Skeletal muscle tissue (tissue), 3 donors: ENCODE measurements at regions not wholly inside any gene's neighbourhood (a gene's known extent, or its start where the extent isn't known, plus 50 kb on each side); places are given as distances from the start of the nearest gene placed in this dataset.

Experiments
- H3K27ac ChIP-seq: one replicate; pipeline ENCODE4 v1.7.0; 2013; ENCODE audit warnings: mild to moderate bottlenecking, low read depth, low read length, inconsistent platforms
- H3K27me3 ChIP-seq, 3 donors: one replicate each; pipeline ENCODE4 v1.7.0; 2013; ENCODE audit warnings: low read length in 3 of 3; ENCODE audit not compliant: control insufficient read depth in 3 of 3, insufficient read depth in 3 of 3
- H3K36me3 ChIP-seq, 3 donors: one replicate each; pipeline ENCODE4 v1.7.0; 2013; ENCODE audit warnings: low read length in 3 of 3; ENCODE audit not compliant: control insufficient read depth in 3 of 3, insufficient read depth in 3 of 3
- H3K4me1 ChIP-seq, 3 donors: one replicate each; pipeline ENCODE4 v1.7.0; 2013; ENCODE audit warnings: low read length in 3 of 3, mild to moderate bottlenecking in 3 of 3; ENCODE audit not compliant: control insufficient read depth in 3 of 3, insufficient read depth in 3 of 3
- H3K4me3 ChIP-seq, 3 donors: one replicate each; pipeline ENCODE4 v1.7.0; 2013; ENCODE audit warnings: low read length in 3 of 3
- H3K9ac ChIP-seq, 3 donors: one replicate each; pipeline ENCODE4 v1.7.0; 2013; ENCODE audit warnings: low read length in 3 of 3, mild to moderate bottlenecking in 3 of 3, moderate library complexity in 2 of 3, low read depth in 1 of 3
- H3K9me3 ChIP-seq, 3 donors: one replicate each; pipeline ENCODE4 v1.7.0; 2013; ENCODE audit warnings: low read length in 3 of 3; ENCODE audit not compliant: control insufficient read depth in 3 of 3
- donor health status: Osteomylitis.

GRCh38 chr22:48842583-48842945, 985.1 kb downstream of the BRD1 start:
- no peak overlapping the region for H3K27ac ChIP-seq
- H3K36me3 ChIP-seq = no peaks in the 10 kb centered on the region
- H3K4me1 ChIP-seq = no peaks in the 10 kb centered on the region
- no peaks in the 10 kb centered on the region for H3K9me3 ChIP-seq
- H3K4me3 ChIP-seq = no peak overlapping the region
- H3K9ac ChIP-seq = no peak overlapping the region
- peaks cover 0 to 37% (median 10%) of the 10 kb centered on the region in 3 donors for H3K27me3 ChIP-seq

- peaks cover 0 to 4% (median 3%) of the 10 kb centered on the region in 3 donors for H3K9me3 ChIP-seq
- H3K4me1 ChIP-seq = no peaks in the 10 kb centered on the region
- no peak overlapping the region for H3K9ac ChIP-seq
- H3K27ac ChIP-seq = no peak overlapping the region
- no peaks in the 10 kb centered on the region for H3K36me3 ChIP-seq
- H3K4me3 ChIP-seq = no peak overlapping the region
- H3K27me3 ChIP-seq = peaks cover 0 to 37% (median 15%) of the 10 kb centered on the region in 3 donors
These were observed 985.6 kb downstream of the BRD1 start for GRCh38 chr22:48841881-48842582.

GRCh38 chr22:48840112-48840949, 987.3 kb downstream of the BRD1 start:
- Histone ChIP-seq H3K4me3 (no peak overlapping the region), H3K27ac (no peak overlapping the region), H3K27me3 (peaks cover 0 to 30% (median 19%) of the 10 kb centered on the region in 3 donors)

GRCh38 chr22:48838846-48839730, 988.6 kb downstream of the BRD1 start:
- Histone ChIP-seq H3K9ac (no peak overlapping the region), H3K27ac (no peak overlapping the region), H3K27me3 (peaks cover 0 to 20% (median 16%) of the 10 kb centered on the region in 3 donors), H3K36me3 (no peaks in the 10 kb centered on the region), H3K4me3 (no peak overlapping the region), H3K4me1 (no peaks in the 10 kb centered on the region), H3K9me3 (peaks cover 0 to 5% (median 4%) of the 10 kb centered on the region in 3 donors)

More at GRCh38 chr22:48840112-48840949, 987.3 kb downstream of the BRD1 start:
- Histone ChIP-seq H3K4me1 (no peaks in the 10 kb centered on the region), H3K9me3 (peaks cover 0 to 5% (median 4%) of the 10 kb centered on the region in 3 donors), H3K36me3 (no peaks in the 10 kb centered on the region), H3K9ac (no peak overlapping the region)

- H3K36me3 ChIP-seq = no peaks in the 10 kb centered on the region
- peaks cover 0 to 5% (median 4%) of the 10 kb centered on the region in 3 donors for H3K9me3 ChIP-seq
- H3K27ac ChIP-seq = no peak overlapping the region
- H3K4me3 ChIP-seq = no peak overlapping the region
- H3K9ac ChIP-seq = no peak overlapping the region
- no peaks in the 10 kb centered on the region for H3K4me1 ChIP-seq
- peaks cover 0 to 20% (median 16%) of the 10 kb centered on the region in 3 donors for H3K27me3 ChIP-seq
These were observed 989.3 kb downstream of the BRD1 start for GRCh38 chr22:48838376-48838775.

GRCh38 chr22:48837341-48837935, 990.2 kb downstream of the BRD1 start:
- Histone ChIP-seq H3K36me3 (no peaks in the 10 kb centered on the region), H3K9ac (no peak overlapping the region), H3K4me1 (no peaks in the 10 kb centered on the region), H3K27me3 (peaks cover 0 to 20% (median 16%) of the 10 kb centered on the region in 3 donors), H3K27ac (no peak overlapping the region), H3K4me3 (no peak overlapping the region), H3K9me3 (peaks cover 0 to 6% (median 5%) of the 10 kb centered on the region in 3 donors)

- peaks cover 0 to 18% (median 16%) of the 10 kb centered on the region in 3 donors for H3K27me3 ChIP-seq
- no peaks in the 10 kb centered on the region for H3K4me1 ChIP-seq
- no peak overlapping the region for H3K27ac ChIP-seq
- H3K9me3 ChIP-seq = peaks cover 0 to 8% (median 5%) of the 10 kb centered on the region in 3 donors
- H3K9ac ChIP-seq = no peak overlapping the region
- H3K36me3 ChIP-seq = no peaks in the 10 kb centered on the region
- H3K4me3 ChIP-seq = no peak overlapping the region
These were observed 990.9 kb downstream of the BRD1 start for GRCh38 chr22:48836673-48837340.

- no peak overlapping the region for H3K27ac ChIP-seq
- peaks cover 0 to 16% (median 15%) of the 10 kb centered on the region in 3 donors for H3K27me3 ChIP-seq
- no peaks in the 10 kb centered on the region for H3K36me3 ChIP-seq
- no peaks in the 10 kb centered on the region for H3K4me1 ChIP-seq
- H3K4me3 ChIP-seq = no peak overlapping the region
- peaks cover 2 to 8% (median 7%) of the 10 kb centered on the region in 3 donors for H3K9me3 ChIP-seq
- H3K9ac ChIP-seq = no peak overlapping the region
These were observed 991.6 kb downstream of the BRD1 start for GRCh38 chr22:48835857-48836672.
